Lung (tissue), 11 donors: ENCODE measurements at regions not wholly inside any gene's neighbourhood (a gene's known extent, or its start where the extent isn't known, plus 50 kb on each side); places are given as distances from the start of the nearest gene placed in this dataset.

Experiments
- ATAC-seq: fragments of 200-7000 bp; cut with Tn5 transposase; one replicate; pipeline ENCODE4 v1.9.1; 2020; ENCODE audit warnings: moderate number of reproducible peaks; ENCODE audit not compliant: insufficient read depth, low FRiP score
- DNase-seq, 3 donors: peaks; one replicate each; pipeline ENCODE4 v3.0.0-alpha.2; 2013 to 2017
- H3K27ac ChIP-seq, 2 donors: one replicate each; pipeline ENCODE4 v1.5.1; 2013; ENCODE audit warnings: mild to moderate bottlenecking in 2 of 2, moderate library complexity in 2 of 2, control low read depth in 1 of 2, inconsistent platforms in 1 of 2, low read depth in 1 of 2, low read length in 1 of 2
- H3K27me3 ChIP-seq, 3 donors: one replicate each; pipeline ENCODE4 v1.5.1; 2013; ENCODE audit warnings: low read length in 2 of 3; ENCODE audit not compliant: control insufficient read depth in 3 of 3, insufficient read depth in 3 of 3
- H3K36me3 ChIP-seq, 4 donors: one replicate each; pipeline ENCODE4 v1.5.1; 2013; ENCODE audit warnings: low read length in 4 of 4, mild to moderate bottlenecking in 1 of 4, moderate library complexity in 1 of 4; ENCODE audit not compliant: control insufficient read depth in 4 of 4, insufficient read depth in 4 of 4
- H3K4me1 ChIP-seq, 5 donors: one replicate each; pipeline ENCODE4 v1.5.1; 2013; ENCODE audit warnings: low read length in 5 of 5, mild to moderate bottlenecking in 2 of 5, moderate library complexity in 1 of 5; ENCODE audit not compliant: control insufficient read depth in 5 of 5, insufficient read depth in 5 of 5
- H3K4me3 ChIP-seq: one replicate; pipeline ENCODE4 v1.5.1; 2013; ENCODE audit warnings: mild to moderate bottlenecking, control low read depth, moderate library complexity
- H3K9ac ChIP-seq, 2 donors: one replicate each; pipeline ENCODE4 v1.5.1; 2013; ENCODE audit warnings: low read length in 2 of 2, control low read depth in 1 of 2; ENCODE audit not compliant: insufficient read depth in 1 of 2
- H3K9me3 ChIP-seq, 4 donors: one replicate each; pipeline ENCODE4 v1.5.1; 2013; ENCODE audit warnings: low read length in 3 of 4, mild to moderate bottlenecking in 1 of 4, moderate library complexity in 1 of 4; ENCODE audit not compliant: control insufficient read depth in 4 of 4, insufficient read depth in 3 of 4
- CTCF ChIP-seq: IDR thresholded peaks from 2 replicates; pipeline ENCODE4 v1.5.1; 2012; ENCODE audit warnings: mild to moderate bottlenecking; ENCODE audit errors: control extremely low read depth, extremely low read depth
- WGBS, 2 donors: extraction: QIAGEN DNeasy Blood & Tissue Kit; methylation state at CpG; one replicate each; pipeline ENCODE4 v1.1.7; 2013; 5-methylcytosine and 5-hydroxymethylcytosine counted together
- donor health status: control.
- donor health status: control.
- donor health status: Bipolar disorder and iron deficiency.
- donor health status: healthy.
- donor health status: DM: yes; HTN: yes; CAD: no.

- no peaks in the 10 kb centered on the region for H3K36me3 ChIP-seq
- H3K9ac ChIP-seq: no peak overlapping the region
- H3K4me3 ChIP-seq: no peak overlapping the region
- no peaks in the 10 kb centered on the region for H3K4me1 ChIP-seq
- 93 to 100% methylated on average over 1 of the region's 1 CpG for WGBS, 2 donors
- DNase-seq (no peak), ATAC-seq (no peak)
- H3K9me3 ChIP-seq: peaks cover 0 to 8% (median 4%) of the 10 kb centered on the region in 4 donors
- no peak overlapping the region for H3K27ac ChIP-seq
- peaks cover 0 to 5% (median 0%) of the 10 kb centered on the region in 3 donors for H3K27me3 ChIP-seq
- TF ChIP-seq CTCF: no peak
Observed at GRCh38 chr22:47814474-47814873, 1052.0 kb downstream of the TBC1D22A start.

GRCh38 chr22:47813661-47814060, 1051.2 kb downstream of the TBC1D22A start:
- 87 to 93% methylated on average over 16 of the region's 16 CpGs for WGBS, 2 donors
- peaks cover 0 to 5% (median 0%) of the 10 kb centered on the region in 3 donors for H3K27me3 ChIP-seq
- no peak overlapping the region for H3K4me3 ChIP-seq
- DNase-seq: no peak
- H3K27ac ChIP-seq: no peak overlapping the region
- ATAC-seq: no peak
- no peaks in the 10 kb centered on the region for H3K36me3 ChIP-seq
- TF ChIP-seq CTCF: no peak
- H3K9ac ChIP-seq: no peak overlapping the region
- no peaks in the 10 kb centered on the region for H3K4me1 ChIP-seq
- peaks cover 0 to 8% (median 4%) of the 10 kb centered on the region in 4 donors for H3K9me3 ChIP-seq

GRCh38 chr22:47811971-47812370, 1049.5 kb downstream of the TBC1D22A start:
- Histone ChIP-seq H3K4me1 (no peaks in the 10 kb centered on the region), H3K9me3 (peaks cover 0 to 8% (median under 1%) of the 10 kb centered on the region in 4 donors), H3K36me3 (no peaks in the 10 kb centered on the region), H3K9ac (no peak overlapping the region), H3K27me3 (peaks cover 0 to 5% (median 0%) of the 10 kb centered on the region in 3 donors), H3K4me3 (no peak overlapping the region), H3K27ac (no peak overlapping the region)
- TF ChIP-seq CTCF: no peak
- ATAC-seq: no peak
- no peak for DNase-seq
- WGBS, 2 donors: 78 to 80% methylated on average over 7 of the region's 7 CpGs
